Peyer's patch (tissue), 4 donors: ENCODE measurements at regions not wholly inside any gene's neighbourhood (a gene's known extent, or its start where the extent isn't known, plus 50 kb on each side); places are given as distances from the start of the nearest gene placed in this dataset.

ENCODE experiments used
- POLR2A ChIP-seq, 2 donors: fragments of 450-650 bp; IDR thresholded peaks; one replicate each; pipeline ENCODE4 v1.5.1; 2017; ENCODE audit warnings: antibody characterized with exemption in 2 of 2, mild to moderate bottlenecking in 2 of 2, moderate library complexity in 2 of 2
- TF ChIP-seq, protein P1 (sequence below), 6 experiments: fragments of 450-650 bp in 4 of 6; fragments of 200-600 bp in 2 of 6; sonication (generic) in 1 of 6; IDR thresholded peaks; one replicate each; pipeline ENCODE4 v1.5.1; 2017 to 2019; ENCODE audit warnings: antibody characterized with exemption in 6 of 6, mild to moderate bottlenecking in 3 of 6, moderate library complexity in 1 of 6

DNA sequence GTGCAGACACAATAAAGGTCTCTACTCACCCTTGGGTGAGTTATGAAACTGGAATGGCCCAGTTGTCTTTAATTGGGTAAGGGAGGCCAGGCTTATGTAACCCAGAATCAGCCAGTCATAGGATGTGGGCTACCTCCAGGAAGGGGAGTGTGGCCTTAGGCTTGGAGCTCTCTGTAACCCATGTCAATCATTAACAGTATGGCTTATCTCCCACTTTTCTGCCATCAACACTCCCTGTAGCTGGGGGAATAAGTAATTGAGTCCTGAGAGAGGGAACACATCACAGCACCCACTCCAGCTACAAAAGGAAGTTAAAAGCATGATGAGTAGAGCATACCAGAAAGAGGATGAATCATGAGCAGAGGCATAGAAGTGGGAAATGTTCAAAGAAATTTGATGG is 327.0 kb upstream of the DUSP10 start:
- TF ChIP-seq, protein P1, sequence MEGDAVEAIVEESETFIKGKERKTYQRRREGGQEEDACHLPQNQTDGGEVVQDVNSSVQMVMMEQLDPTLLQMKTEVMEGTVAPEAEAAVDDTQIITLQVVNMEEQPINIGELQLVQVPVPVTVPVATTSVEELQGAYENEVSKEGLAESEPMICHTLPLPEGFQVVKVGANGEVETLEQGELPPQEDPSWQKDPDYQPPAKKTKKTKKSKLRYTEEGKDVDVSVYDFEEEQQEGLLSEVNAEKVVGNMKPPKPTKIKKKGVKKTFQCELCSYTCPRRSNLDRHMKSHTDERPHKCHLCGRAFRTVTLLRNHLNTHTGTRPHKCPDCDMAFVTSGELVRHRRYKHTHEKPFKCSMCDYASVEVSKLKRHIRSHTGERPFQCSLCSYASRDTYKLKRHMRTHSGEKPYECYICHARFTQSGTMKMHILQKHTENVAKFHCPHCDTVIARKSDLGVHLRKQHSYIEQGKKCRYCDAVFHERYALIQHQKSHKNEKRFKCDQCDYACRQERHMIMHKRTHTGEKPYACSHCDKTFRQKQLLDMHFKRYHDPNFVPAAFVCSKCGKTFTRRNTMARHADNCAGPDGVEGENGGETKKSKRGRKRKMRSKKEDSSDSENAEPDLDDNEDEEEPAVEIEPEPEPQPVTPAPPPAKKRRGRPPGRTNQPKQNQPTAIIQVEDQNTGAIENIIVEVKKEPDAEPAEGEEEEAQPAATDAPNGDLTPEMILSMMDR (IDR thresholded peaks at IDR 0.05), result no peak
- no peak for TF ChIP-seq POLR2A (IDR thresholded peaks at IDR 0.05)
